Neural progenitor cell (in vitro differentiated cells): ENCODE measurements at regions not wholly inside any gene's neighbourhood (a gene's known extent, or its start where the extent isn't known, plus 50 kb on each side); places are given as distances from the start of the nearest gene placed in this dataset.

ENCODE experiments used
- CTCF ChIP-seq: fragments of 200-600 bp; sonication (generic); IDR thresholded peaks from 2 replicates; pipeline ENCODE4 v1.5.1; 2017; ENCODE audit warnings: antibody characterized with exemption, mild to moderate bottlenecking
- EZH2phosphoT487 ChIP-seq: fragments of 200-600 bp; sonication (generic); IDR thresholded peaks from 2 replicates; pipeline ENCODE4 v1.6.1; 2017; ENCODE audit warnings: antibody characterized with exemption

- TF ChIP-seq CTCF = no peak
- TF ChIP-seq EZH2phosphoT487 = no peak
Measured at GRCh38 chr7:106420210-106420609, 135.4 kb upstream of the NAMPT start.
